GM23338 (cell line): ENCODE measurements at regions not wholly inside any gene's neighbourhood (a gene's known extent, or its start where the extent isn't known, plus 50 kb on each side); places are given as distances from the start of the nearest gene placed in this dataset.

ENCODE experiments used
- ATAC-seq: fragments of 200-7000 bp; cut with Tn5 transposase; 3 replicates; pipeline ENCODE4 v1.9.1; 2020
- DNase-seq: peaks from one replicate; pipeline ENCODE4 v3.0.0-alpha.2; 2015; ENCODE audit warnings: low spot score
- H2AFZ ChIP-seq: fragments of 200-600 bp; sonication (generic); 2 replicates; pipeline ENCODE4 v1.8.0; 2016; ENCODE audit warnings: antibody characterized with exemption, mild to moderate bottlenecking, moderate library complexity
- H3F3A ChIP-seq: fragments of 200-600 bp; sonication (generic); replicated peaks from 2 replicates; pipeline ENCODE4 v1.8.0; 2017; ENCODE audit warnings: antibody characterized with exemption, mixed run types, low read depth
- H3K27ac ChIP-seq: fragments of 200-600 bp; sonication (generic); 2 replicates; pipeline ENCODE4 v1.6.1; 2016; ENCODE audit warnings: low read depth
- H3K27me3 ChIP-seq: fragments of 200-600 bp; sonication (generic); 2 replicates; pipeline ENCODE4 v1.8.0; 2016; ENCODE audit warnings: mild to moderate bottlenecking, mixed run types, moderate library complexity; ENCODE audit not compliant: insufficient read depth
- H3K36me3 ChIP-seq: fragments of 200-600 bp; sonication (generic); 2 replicates; pipeline ENCODE4 v1.8.0; 2016; ENCODE audit warnings: mild to moderate bottlenecking; ENCODE audit not compliant: insufficient read depth
- H3K4me1 ChIP-seq: fragments of 200-600 bp; sonication (generic); 2 replicates; pipeline ENCODE4 v1.8.0; 2016; ENCODE audit warnings: mild to moderate bottlenecking, moderate library complexity; ENCODE audit not compliant: insufficient read depth
- H3K4me2 ChIP-seq: fragments of 200-600 bp; sonication (generic); 2 replicates; pipeline ENCODE4 v1.7.1; 2017; ENCODE audit warnings: mixed run types
- H3K4me3 ChIP-seq: fragments of 200-600 bp; sonication (generic); 2 replicates; pipeline ENCODE4 v1.6.1; 2016; ENCODE audit warnings: mixed run types
- H3K79me2 ChIP-seq: fragments of 200-600 bp; sonication (generic); replicated peaks from 2 replicates; pipeline ENCODE4 v1.8.0; 2017; ENCODE audit warnings: mild to moderate bottlenecking; ENCODE audit not compliant: insufficient read depth
- H3K9me2 ChIP-seq: fragments of 200-600 bp; sonication (generic); 2 replicates; pipeline ENCODE4 v1.8.0; 2017; ENCODE audit not compliant: insufficient read depth
- H4K20me1 ChIP-seq: fragments of 200-600 bp; sonication (generic); replicated peaks from 2 replicates; pipeline ENCODE4 v1.8.0; 2017; ENCODE audit warnings: mild to moderate bottlenecking; ENCODE audit not compliant: insufficient read depth
- H3K27ac Mint-ChIP-seq: 2 replicates; pipeline ENCODE4 v1.8.0; 2020; ENCODE audit warnings: inconsistent platforms, mild to moderate bottlenecking, moderate library complexity, mixed read lengths
- H3K27me3 Mint-ChIP-seq: 3 replicates; pipeline ENCODE4 v1.8.0; 2022; ENCODE audit warnings: low read depth, mild to moderate bottlenecking, moderate library complexity, mixed read lengths, inconsistent platforms; ENCODE audit not compliant: insufficient read depth, poor library complexity
- H3K36me3 Mint-ChIP-seq: 3 replicates; pipeline ENCODE4 v1.8.0; 2021; ENCODE audit warnings: low read depth, mild to moderate bottlenecking, inconsistent platforms, moderate library complexity, mixed read lengths
- H3K4me1 Mint-ChIP-seq: 3 replicates; pipeline ENCODE4 v1.8.0; 2020; ENCODE audit warnings: mild to moderate bottlenecking, inconsistent platforms, mixed read lengths
- H3K4me3 Mint-ChIP-seq: 3 replicates; pipeline ENCODE4 v1.8.0; 2021; ENCODE audit warnings: moderate library complexity, mild to moderate bottlenecking, inconsistent platforms, mixed read lengths
- H3K9me3 Mint-ChIP-seq: 3 replicates; pipeline ENCODE4 v1.8.0; 2020; ENCODE audit warnings: moderate library complexity, mild to moderate bottlenecking, inconsistent platforms, mixed read lengths
- CREB1 ChIP-seq: fragments of 250-450 bp; sonication (Bioruptor Pico); IDR thresholded peaks from 2 replicates; pipeline ENCODE4 v1.5.0; 2020; ENCODE audit warnings: low read depth, mild to moderate bottlenecking, moderate library complexity
- CTCF ChIP-seq, 2 experiments: fragments of 200-600 bp in 1 of 2; sonication (generic) in 1 of 2; conservative IDR thresholded peaks; 2 replicates each; pipeline versions ENCODE4 v1.5.1 to v1.6.1; 2016 to 2017; ENCODE audit warnings: antibody characterized with exemption in 2 of 2, low read depth in 2 of 2, mild to moderate bottlenecking in 2 of 2, moderate library complexity in 1 of 2
- ETS1 ChIP-seq: IDR thresholded peaks from 2 replicates; pipeline ENCODE4 v1.6.1; 2016; ENCODE audit warnings: antibody characterized with exemption
- EZH2 ChIP-seq: fragments of 200-600 bp; sonication (generic); IDR thresholded peaks from one replicate; pipeline ENCODE4 v1.8.0; 2017; ENCODE audit warnings: antibody characterized with exemption, mild to moderate bottlenecking, low read depth; ENCODE audit not compliant: unreplicated experiment
- EZH2phosphoT487 ChIP-seq: fragments of 200-600 bp; sonication (generic); IDR thresholded peaks from one replicate; pipeline ENCODE4 v1.8.1; 2018; ENCODE audit warnings: antibody characterized with exemption; ENCODE audit not compliant: unreplicated experiment
- JUNB ChIP-seq: IDR thresholded peaks from one replicate; pipeline ENCODE4 v1.6.1; 2016; ENCODE audit warnings: antibody characterized with exemption; ENCODE audit not compliant: unreplicated experiment
- NANOG ChIP-seq: IDR thresholded peaks from 2 replicates; pipeline ENCODE4 v1.6.1; 2016; ENCODE audit warnings: antibody characterized with exemption, borderline replicate concordance
- POLR2AphosphoS5 ChIP-seq: IDR thresholded peaks from 2 replicates; pipeline ENCODE4 v1.6.1; 2016; ENCODE audit warnings: antibody characterized with exemption, low read depth
- STAT1 ChIP-seq: IDR thresholded peaks from one replicate; pipeline ENCODE4 v1.6.1; 2016; ENCODE audit warnings: antibody characterized with exemption; ENCODE audit not compliant: unreplicated experiment
- ZNF114 ChIP-seq: fragments of 250-450 bp; sonication (Bioruptor Pico); IDR thresholded peaks from 2 replicates; pipeline ENCODE4 v1.5.0; 2020; ENCODE audit warnings: mild to moderate bottlenecking, moderate library complexity
- ZNF331 ChIP-seq: fragments of 250-450 bp; sonication (Bioruptor Pico); IDR thresholded peaks from 2 replicates; pipeline ENCODE4 v1.5.0; 2020; ENCODE audit warnings: low read depth, mild to moderate bottlenecking, moderate library complexity
- ZNF462 ChIP-seq: fragments of 250-450 bp; sonication (Bioruptor Pico); IDR thresholded peaks from 2 replicates; pipeline ENCODE4 v1.5.0; 2020; ENCODE audit warnings: mild to moderate bottlenecking, moderate library complexity

- Histone ChIP-seq H2AFZ (no peak overlapping the region), H3K79me2 (no peaks in the 10 kb centered on the region), H3K4me1 (0 out of 2 replicates have a peak, but pooled peaks cover 3% of the 10 kb centered on the region), H3K36me3 (no peaks in the 10 kb centered on the region), H3K9me2 (peaks cover 19% of the 10 kb centered on the region), H3K4me2 (no peak overlapping the region), H3K27ac (no peak overlapping the region), H4K20me1 (no peaks in the 10 kb centered on the region), H3K27me3 (no peaks in the 10 kb centered on the region), H3F3A (no peaks in the 10 kb centered on the region), H3K4me3 (no peak overlapping the region)
- no peaks in the 10 kb centered on the region for H3K9me3 Mint-ChIP-seq
- peaks cover 3% of the 10 kb centered on the region; the same call in 1 of the 3 replicates for H3K36me3 Mint-ChIP-seq
- no peak overlapping the region for H3K27ac Mint-ChIP-seq
- peaks cover 9% of the 10 kb centered on the region for H3K4me1 Mint-ChIP-seq
- ATAC-seq: no peak
- DNase-seq: no peak
- no peaks in the 10 kb centered on the region for H3K27me3 Mint-ChIP-seq
- TF ChIP-seq EZH2 (no peak), ZNF114 (CRISPR knock-in tag) (no peak)
- H3K4me3 Mint-ChIP-seq: no peak overlapping the region
Observed at GRCh38 chr5:167771571-167771970, 519.9 kb upstream of the WWC1 start.

- no peak overlapping the region for H2AFZ ChIP-seq
- no peak for DNase-seq
- peaks cover 13% of the 10 kb centered on the region for H3K9me2 ChIP-seq
- no peak overlapping the region for H3K27ac ChIP-seq
- no peaks in the 10 kb centered on the region for H4K20me1 ChIP-seq
- H3K36me3 Mint-ChIP-seq: peaks cover 3% of the 10 kb centered on the region; the same call in 1 of the 3 replicates
- no peak overlapping the region for H3K4me3 ChIP-seq
- no peaks in the 10 kb centered on the region for H3K27me3 ChIP-seq
- H3K9me3 Mint-ChIP-seq: no peaks in the 10 kb centered on the region
- no peak overlapping the region for H3K27ac Mint-ChIP-seq
- no peak overlapping the region for H3K4me3 Mint-ChIP-seq
- no peaks in the 10 kb centered on the region for H3K27me3 Mint-ChIP-seq
- no peak overlapping the region for H3K4me2 ChIP-seq
- peaks cover 7% of the 10 kb centered on the region; the same call in 1 of the 3 replicates for H3K4me1 Mint-ChIP-seq
- H3F3A ChIP-seq: no peaks in the 10 kb centered on the region
- no peaks in the 10 kb centered on the region for H3K36me3 ChIP-seq
- no peaks in the 10 kb centered on the region for H3K79me2 ChIP-seq
- no peak for ATAC-seq
- no peaks in the 10 kb centered on the region for H3K4me1 ChIP-seq
- no peak for TF ChIP-seq STAT1
- no peak for TF ChIP-seq ZNF462 (CRISPR knock-in tag)
- no peak for TF ChIP-seq NANOG
- TF ChIP-seq ZNF114 (CRISPR knock-in tag): no peak
- no peak for TF ChIP-seq ZNF331 (CRISPR knock-in tag)
- TF ChIP-seq EZH2phosphoT487: no peak
- no peak for TF ChIP-seq CREB1
- no peak for TF ChIP-seq JUNB
- no peak for TF ChIP-seq ETS1
- no peak for TF ChIP-seq POLR2AphosphoS5
- TF ChIP-seq CTCF (conservative IDR thresholded peaks at IDR 0.05; ENCODE audit: low read depth in 2 of 2): no peak
- TF ChIP-seq EZH2: no peak
Observed at GRCh38 chr5:167773668-167774301, 517.7 kb upstream of the WWC1 start.
